Pancreas (tissue), 10 donors: ENCODE measurements at regions not wholly inside any gene's neighbourhood (a gene's known extent, or its start where the extent isn't known, plus 50 kb on each side); places are given as distances from the start of the nearest gene placed in this dataset.
"Not testable (repeated sequence)": the region's sequence is repeated elsewhere in the genome, so short reads cannot be mapped to it uniquely, and the experiment has no call there.

Experiments
- ATAC-seq, 4 donors: fragments of 200-7000 bp; cut with Tn5 transposase; one replicate each; pipeline versions ENCODE4 v1.8.0 to v1.9.1; 2020; ENCODE audit warnings: mild to moderate bottlenecking in 4 of 4, moderate library complexity in 4 of 4
- DNase-seq, 6 donors: peaks; one replicate each; pipeline ENCODE4 v3.0.0-alpha.2; 2020
- FAIRE-seq: peaks from 2 replicates; lab custom pipeline; 2012; peaks lifted over from hg19 to GRCh38; lab: Jason Lieb, UNC
- H3K27ac ChIP-seq, 4 donors: fragments of 200-600 bp; sonication (generic); 1 replicate in 3 of 4; 2 replicates in 1 of 4; pipeline versions ENCODE4 v1.5.0 to v1.8.0; 2020
- H3K27me3 ChIP-seq, 4 donors: fragments of 200-600 bp; one replicate each; pipeline ENCODE4 v1.8.0; 2021
- H3K36me3 ChIP-seq, 3 donors: fragments of 200-600 bp; sonication (generic) in 1 of 3; one replicate each; pipeline versions ENCODE4 v1.5.0 to v1.8.0; 2020 to 2021
- H3K4me1 ChIP-seq, 3 donors: fragments of 200-600 bp; one replicate each; pipeline ENCODE4 v1.8.0; 2021
- H3K4me3 ChIP-seq, 4 donors: fragments of 200-600 bp; sonication (generic) in 2 of 4; one replicate each; pipeline versions ENCODE4 v1.5.0 to v1.8.0; 2020 to 2021
- H3K9me3 ChIP-seq, 4 donors: fragments of 200-600 bp; one replicate each; pipeline ENCODE4 v1.8.0; 2021
- WGBS, 2 donors: extraction: QIAGEN DNeasy Blood & Tissue Kit; methylation state at CpG; one replicate each; pipeline ENCODE4 v1.1.7; 2013; 5-methylcytosine and 5-hydroxymethylcytosine counted together
- intact Hi-C, 3 donors: fragments of 100-400 bp; cut with DNase I; formaldehyde crosslinking; loops; one replicate each; pipeline versions ENCODE4 v1.11.1 to v1.14.2; 2022
- TF ChIP-seq, protein P1 (sequence below), 4 donors: fragments of 200-600 bp; sonication (generic) in 3 of 4; IDR thresholded peaks; one replicate each; pipeline versions ENCODE4 v1.5.0 to v1.8.0; 2021; ENCODE audit warnings: antibody characterized with exemption in 4 of 4
- donor health status: healthy with polysubstance abuse.
- donor health status: DM: no; HTN: no; CAD: no; lungs with moderate emphysema.
- donor health status: DM: no; HTN: no; CAD: no.
- donor health status: control.
- donor health status: control.
- donor health status: Bipolar disorder and iron deficiency.
- donor health status: DM: yes; HTN: yes; CAD: no.
- donor health status: DM: no; HTN: no; CAD: no.
- donor health status: DM: no; HTN: no; CAD: no.
- donor health status: DM: yes; HTN: yes; CAD: no.

DNA sequence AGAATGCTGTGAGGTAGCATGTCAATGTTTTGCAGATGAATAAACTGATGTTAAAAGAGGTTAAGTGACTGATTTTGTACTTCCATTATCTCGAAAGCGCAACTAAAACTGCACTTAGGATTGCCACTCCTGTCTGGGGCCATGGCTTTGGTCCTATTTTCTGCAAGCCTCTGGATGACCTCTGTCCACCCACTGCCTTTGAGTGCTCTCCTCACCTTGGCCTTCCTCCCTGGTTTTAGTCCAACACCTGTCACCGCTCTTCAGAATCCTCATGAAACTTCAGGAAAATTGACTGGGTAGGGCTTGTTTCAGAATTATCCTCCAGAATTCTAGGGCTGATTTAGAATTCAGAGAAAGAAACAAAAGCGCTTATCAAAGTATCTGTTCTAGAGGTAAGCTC is 51.1 kb upstream of the HNMT start:
- no peaks in the 10 kb centered on the region for H3K36me3 ChIP-seq
- DNase-seq (no peak), FAIRE-seq (no peak), ATAC-seq (no peak)
- 89 to 95% methylated on average over 4 of the region's 4 CpGs for WGBS, 2 donors
- no peaks in the 10 kb centered on the region for H3K27me3 ChIP-seq
- H3K27ac ChIP-seq = no peak overlapping the region
- no peak overlapping the region for H3K4me3 ChIP-seq
- intact Hi-C loops = loop anchor here in 1 of 3 donors (5.0 kb wide), 1 partner anchor 869 kb away; the partner anchor contains the start of gene NXPH2
- TF ChIP-seq, protein P1, sequence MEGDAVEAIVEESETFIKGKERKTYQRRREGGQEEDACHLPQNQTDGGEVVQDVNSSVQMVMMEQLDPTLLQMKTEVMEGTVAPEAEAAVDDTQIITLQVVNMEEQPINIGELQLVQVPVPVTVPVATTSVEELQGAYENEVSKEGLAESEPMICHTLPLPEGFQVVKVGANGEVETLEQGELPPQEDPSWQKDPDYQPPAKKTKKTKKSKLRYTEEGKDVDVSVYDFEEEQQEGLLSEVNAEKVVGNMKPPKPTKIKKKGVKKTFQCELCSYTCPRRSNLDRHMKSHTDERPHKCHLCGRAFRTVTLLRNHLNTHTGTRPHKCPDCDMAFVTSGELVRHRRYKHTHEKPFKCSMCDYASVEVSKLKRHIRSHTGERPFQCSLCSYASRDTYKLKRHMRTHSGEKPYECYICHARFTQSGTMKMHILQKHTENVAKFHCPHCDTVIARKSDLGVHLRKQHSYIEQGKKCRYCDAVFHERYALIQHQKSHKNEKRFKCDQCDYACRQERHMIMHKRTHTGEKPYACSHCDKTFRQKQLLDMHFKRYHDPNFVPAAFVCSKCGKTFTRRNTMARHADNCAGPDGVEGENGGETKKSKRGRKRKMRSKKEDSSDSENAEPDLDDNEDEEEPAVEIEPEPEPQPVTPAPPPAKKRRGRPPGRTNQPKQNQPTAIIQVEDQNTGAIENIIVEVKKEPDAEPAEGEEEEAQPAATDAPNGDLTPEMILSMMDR (IDR thresholded peaks at IDR 0.05) = no peak
- no peaks in the 10 kb centered on the region for H3K4me1 ChIP-seq
- no peaks in the 10 kb centered on the region for H3K9me3 ChIP-seq

DNA sequence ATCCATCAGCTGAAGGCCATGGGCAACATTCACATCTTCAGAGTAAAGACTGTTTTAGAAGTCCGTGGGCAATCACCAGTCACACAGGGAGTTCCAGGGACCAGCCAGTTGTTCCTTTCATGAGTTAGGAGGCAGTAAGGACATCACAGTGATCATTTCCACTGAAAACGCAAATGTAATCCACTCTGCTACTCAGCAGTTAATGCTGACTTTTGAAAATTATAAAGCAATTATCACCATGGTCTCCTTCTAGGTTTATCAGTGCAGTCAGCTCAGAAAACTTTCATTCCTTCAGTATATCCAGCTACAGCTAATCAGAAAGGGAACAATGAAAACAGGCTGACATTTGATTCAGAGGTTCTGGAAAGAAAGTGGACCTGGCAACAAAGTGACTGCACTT is 50.6 kb upstream of the HNMT start:
- not testable (repeated sequence) for DNase-seq, H3K27ac ChIP-seq, H3K9me3 ChIP-seq, FAIRE-seq, ATAC-seq, H3K4me1 ChIP-seq, H3K36me3 ChIP-seq, H3K4me3 ChIP-seq, H3K27me3 ChIP-seq
- intact Hi-C loops = loop anchor here in 1 of 3 donors (5.0 kb wide), 1 partner anchor 869 kb away; the partner anchor contains the start of gene NXPH2
- WGBS, 2 donors = 51 to 64% methylated on average over 2 of the region's 2 CpGs
